HG02938 (cell line): ENCODE measurements at regions not wholly inside any gene's neighbourhood (a gene's known extent, or its start where the extent isn't known, plus 50 kb on each side); places are given as distances from the start of the nearest gene placed in this dataset.
"Not testable (repeated sequence)": the region's sequence is repeated elsewhere in the genome, so short reads cannot be mapped to it uniquely, and the experiment has no call there.

Experiments
- ATAC-seq: cut with Tn5 transposase; IDR thresholded peaks from one replicate; pipeline ENCODE4 v1.9.1; 2021; ENCODE audit warnings: mild to moderate bottlenecking, moderate library complexity; ENCODE audit not compliant: unreplicated experiment

- ATAC-seq, result no peak
Measured at GRCh38 chr17:68782789-68783188, 172.4 kb downstream of the ABCA8 start.

- ATAC-seq, result no peak
Measured at GRCh38 chr17:68780596-68780995, 174.6 kb downstream of the ABCA8 start.

GRCh38 chr17:68778726-68779125 is 176.5 kb downstream of the ABCA8 start:
- no peak for ATAC-seq

- ATAC-seq, result no peak
Measured at GRCh38 chr17:68777856-68778694, 176.9 kb upstream of the FAM20A start.

- ATAC-seq, result no peak
Measured at GRCh38 chr17:68777243-68777855, 176.2 kb upstream of the FAM20A start.

GRCh38 chr17:68776451-68776850 is 175.3 kb upstream of the FAM20A start:
- ATAC-seq, result no peak

GRCh38 chr17:68775969-68776368 is 174.8 kb upstream of the FAM20A start:
- no peak for ATAC-seq

- ATAC-seq, result no peak
Measured at GRCh38 chr17:68775318-68775717, 174.2 kb upstream of the FAM20A start.

- peak; percentile 56 for ATAC-seq
Measured at GRCh38 chr17:68771867-68772515, 170.8 kb upstream of the FAM20A start.

GRCh38 chr17:68768804-68769203 is 167.6 kb upstream of the FAM20A start:
- ATAC-seq, result no peak

- no peak for ATAC-seq
Measured at GRCh38 chr17:68766640-68767039, 165.5 kb upstream of the FAM20A start.

GRCh38 chr17:68763562-68763961 is 162.4 kb upstream of the FAM20A start:
- no peak for ATAC-seq

- ATAC-seq, result no peak
Measured at GRCh38 chr17:68762911-68763310, 161.7 kb upstream of the FAM20A start.

GRCh38 chr17:68760141-68760475 is 158.9 kb upstream of the FAM20A start:
- ATAC-seq, result no peak

GRCh38 chr17:68759343-68760140 is 158.4 kb upstream of the FAM20A start:
- peak; percentile 81 for ATAC-seq

GRCh38 chr17:68759002-68759342 is 157.8 kb upstream of the FAM20A start:
- no peak for ATAC-seq

- not testable (repeated sequence) for ATAC-seq
Measured at GRCh38 chr17:68757866-68758757, 156.9 kb upstream of the FAM20A start.

GRCh38 chr17:68753985-68754769 is 153.0 kb upstream of the FAM20A start:
- ATAC-seq, result no peak

GRCh38 chr17:68750208-68750562 is 149.0 kb upstream of the FAM20A start:
- ATAC-seq, result no peak
